ENCODE measurements at regions not wholly inside any gene's neighbourhood (a gene's known extent, or its start where the extent isn't known, plus 50 kb on each side); places are given as distances from the start of the nearest gene placed in this dataset.

DNA sequence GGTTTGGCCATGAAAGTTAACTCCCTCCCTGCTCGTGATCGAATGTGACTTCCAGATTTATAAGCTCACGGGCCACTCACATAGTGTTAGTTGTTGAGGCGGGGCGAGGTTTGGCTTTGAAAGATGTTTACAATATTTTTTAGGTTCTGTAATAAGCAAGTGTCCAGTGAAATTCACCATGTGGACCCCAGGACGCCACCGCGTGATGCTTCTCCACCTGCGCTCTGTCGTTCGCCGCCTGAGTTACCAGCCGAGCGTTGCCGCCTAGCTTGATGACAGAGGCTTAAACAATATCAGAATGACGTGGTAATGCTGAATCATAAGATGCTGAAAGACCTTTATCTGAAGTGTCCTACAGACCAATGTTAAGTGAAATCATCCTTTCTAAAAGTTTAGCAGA is 241.0 kb downstream of the MYLK4 start:
- no peak overlapping the region for H3K4me3 ChIP-seq
- H3K4me1 ChIP-seq = peaks cover 10% of the 10 kb centered on the region
- TF ChIP-seq CTCF (IDR thresholded peaks at IDR 0.05; ENCODE audit: borderline replicate concordance) = no peak
- H3K36me3 ChIP-seq = no peaks in the 10 kb centered on the region
- DNase-seq = no peak
- no peaks in the 10 kb centered on the region for H3K9me3 ChIP-seq (replicated peaks)
- H3K27me3 ChIP-seq (ENCODE audit: low read depth) = peaks cover 33% of the 10 kb centered on the region
- intact Hi-C loops (cut with micrococcal nuclease) = no loop called here
- no peak overlapping the region for H3K27ac ChIP-seq (replicated peaks)

GRCh38 chr6:2508071-2508470 is 242.7 kb downstream of the MYLK4 start:
- DNase-seq = no peak
- Histone ChIP-seq H3K36me3 (no peaks in the 10 kb centered on the region), H3K9me3 (replicated peaks) (no peaks in the 10 kb centered on the region), H3K4me3 (no peak overlapping the region), H3K27me3 (ENCODE audit: low read depth) (peaks cover 33% of the 10 kb centered on the region), H3K4me1 (peaks cover 10% of the 10 kb centered on the region), H3K27ac (replicated peaks) (no peak overlapping the region)
- no peak for TF ChIP-seq CTCF (IDR thresholded peaks at IDR 0.05; ENCODE audit: borderline replicate concordance)
- intact Hi-C loops (cut with micrococcal nuclease) = no loop called here

GRCh38 chr6:2507521-2508037 is 243.1 kb downstream of the MYLK4 start:
- H3K9me3 ChIP-seq (replicated peaks) = no peaks in the 10 kb centered on the region
- TF ChIP-seq CTCF (IDR thresholded peaks at IDR 0.05; ENCODE audit: borderline replicate concordance) = no peak
- no peak for DNase-seq
- H3K27me3 ChIP-seq (ENCODE audit: low read depth) = peaks cover 33% of the 10 kb centered on the region
- no peaks in the 10 kb centered on the region for H3K36me3 ChIP-seq
- no peak overlapping the region for H3K4me3 ChIP-seq
- no peak overlapping the region for H3K27ac ChIP-seq (replicated peaks)
- H3K4me1 ChIP-seq = peaks cover 10% of the 10 kb centered on the region
- intact Hi-C loops (cut with micrococcal nuclease) = no loop called here

DNA sequence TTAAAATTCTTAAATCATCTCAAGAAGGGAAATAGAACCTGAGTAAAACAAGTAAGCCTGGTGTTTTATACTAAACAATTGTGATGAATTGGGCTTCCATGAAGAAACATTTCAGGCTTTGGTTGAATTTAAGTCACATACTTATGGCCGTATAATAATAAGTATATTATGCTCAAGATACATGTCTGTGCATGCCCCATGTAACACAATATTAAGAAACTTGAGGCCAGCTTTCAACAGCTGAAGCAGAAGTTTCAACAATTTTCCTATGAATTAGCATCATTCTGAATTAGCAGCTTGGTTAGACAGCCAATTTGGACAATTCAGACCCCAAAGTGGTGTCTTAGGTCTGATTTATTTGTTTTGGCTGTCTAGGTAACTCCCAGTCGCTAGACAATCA is 243.7 kb downstream of the MYLK4 start:
- Histone ChIP-seq H3K27ac (replicated peaks) (no peak overlapping the region), H3K36me3 (no peaks in the 10 kb centered on the region), H3K4me3 (no peak overlapping the region), H3K27me3 (ENCODE audit: low read depth) (peaks cover 33% of the 10 kb centered on the region), H3K4me1 (peaks cover 10% of the 10 kb centered on the region), H3K9me3 (replicated peaks) (no peaks in the 10 kb centered on the region)
- intact Hi-C loops (cut with micrococcal nuclease) = no loop called here
- DNase-seq = no peak
- TF ChIP-seq CTCF (IDR thresholded peaks at IDR 0.05; ENCODE audit: borderline replicate concordance) = no peak

- Histone ChIP-seq H3K27me3 (ENCODE audit: low read depth) (peaks cover 33% of the 10 kb centered on the region), H3K36me3 (no peaks in the 10 kb centered on the region), H3K9me3 (replicated peaks) (no peaks in the 10 kb centered on the region), H3K4me3 (no peak overlapping the region), H3K27ac (replicated peaks) (no peak overlapping the region), H3K4me1 (peaks cover 10% of the 10 kb centered on the region)
- peak; percentile 21 for TF ChIP-seq CTCF (IDR thresholded peaks at IDR 0.05; ENCODE audit: borderline replicate concordance)
- intact Hi-C loops (cut with micrococcal nuclease) = no loop called here
- DNase-seq = no peak
Measured at GRCh38 chr6:2505624-2506023, 245.1 kb downstream of the MYLK4 start.

All from left ventricle myocardium inferior (tissue), 1 donor.